ENCODE measurements at regions not wholly inside any gene's neighbourhood (a gene's known extent, or its start where the extent isn't known, plus 50 kb on each side); places are given as distances from the start of the nearest gene placed in this dataset.

DNA sequence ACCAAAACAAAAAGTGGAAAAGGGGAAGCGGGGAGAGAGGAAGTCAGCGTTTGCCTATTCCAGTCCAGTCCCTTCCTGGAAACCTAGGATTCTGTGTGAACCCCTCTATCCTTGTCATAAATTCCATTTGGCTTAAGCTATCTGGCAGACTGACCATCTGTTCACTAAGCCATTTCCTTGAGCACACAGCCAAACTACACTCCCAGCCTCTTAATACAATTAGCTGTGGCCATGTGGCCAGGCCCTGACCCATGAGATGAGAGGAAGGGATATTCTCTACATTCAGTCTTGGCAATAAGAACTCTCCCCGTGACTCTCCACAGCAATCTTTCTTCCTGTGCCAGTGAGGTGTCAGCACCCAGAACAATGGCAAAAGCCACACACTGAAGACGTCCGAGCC, 424.8 kb downstream of the TLE1 start:
- no peaks in the 10 kb centered on the region for H3K9me3 ChIP-seq (ENCODE audit: low read length)

DNA sequence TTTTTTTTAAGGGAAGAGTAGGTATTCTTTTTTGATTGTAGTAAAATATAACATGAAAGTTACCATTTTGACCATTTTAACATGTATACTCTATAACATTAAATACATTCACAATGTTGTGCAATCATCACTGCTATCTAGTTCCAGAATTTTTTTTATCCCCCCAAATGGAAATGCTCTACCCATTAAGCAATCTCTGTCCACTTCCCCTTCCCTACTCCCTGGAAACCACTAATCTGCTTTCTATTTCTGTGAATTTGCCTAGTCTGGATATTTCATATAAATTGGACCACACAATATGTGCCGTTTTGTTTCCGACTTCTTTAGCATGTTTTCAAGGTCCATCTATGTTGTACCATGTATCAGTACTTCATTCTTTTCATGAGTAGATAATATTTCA, 429.5 kb downstream of the TLE1 start:
- no peak overlapping the region for H3K27ac Mint-ChIP-seq
- no peak overlapping the region for H3K4me3 ChIP-seq (ENCODE audit: low read length)
- POLR2A ChIA-PET: no interaction called here
- no peaks in the 10 kb centered on the region for H3K27me3 ChIP-seq (ENCODE audit: insufficient read depth, low read length, poor library complexity, severe bottlenecking)
- H3K36me3 Mint-ChIP-seq: no peaks in the 10 kb centered on the region
- H3K27ac ChIP-seq (ENCODE audit: low read depth, low read length): no peak overlapping the region
- CTCF ChIA-PET: no interaction called here
- no peaks in the 10 kb centered on the region for H3K4me1 Mint-ChIP-seq
- no peaks in the 10 kb centered on the region for H3K9me3 ChIP-seq (ENCODE audit: low read length)
- H3K36me3 ChIP-seq (ENCODE audit: insufficient read depth, low read length): no peaks in the 10 kb centered on the region
- no peaks in the 10 kb centered on the region for H3K27me3 Mint-ChIP-seq
- H3K4me3 Mint-ChIP-seq: no peak overlapping the region
- H3K9me3 Mint-ChIP-seq: peaks cover 8 to 23% (median 18%) of the 10 kb centered on the region in 5 donors
- no peak for DNase-seq
- H3K4me1 ChIP-seq (ENCODE audit: insufficient read depth, low read length): no peaks in the 10 kb centered on the region

More for the DNA sequence above, 424.8 kb downstream of the TLE1 start:
- Mint-ChIP-seq H3K27me3 (no peaks in the 10 kb centered on the region), H3K4me1 (no peaks in the 10 kb centered on the region), H3K4me3 (no peak overlapping the region), H3K9me3 (peaks cover 4 to 21% (median 18%) of the 10 kb centered on the region in 5 donors), H3K27ac (no peak overlapping the region), H3K36me3 (peaks cover 0 to 2% (median 0%) of the 10 kb centered on the region in 3 donors)
- no peak overlapping the region for H3K27ac ChIP-seq (ENCODE audit: low read depth, low read length)
- ChIA-PET POLR2A (no interaction called here), CTCF (no interaction called here)
- DNase-seq: no peak
- no peaks in the 10 kb centered on the region for H3K36me3 ChIP-seq (ENCODE audit: insufficient read depth, low read length)
- no peaks in the 10 kb centered on the region for H3K4me1 ChIP-seq (ENCODE audit: insufficient read depth, low read length)
- H3K4me3 ChIP-seq (ENCODE audit: low read length): no peak overlapping the region
- H3K27me3 ChIP-seq (ENCODE audit: insufficient read depth, low read length, poor library complexity, severe bottlenecking): no peaks in the 10 kb centered on the region

GRCh38 chr9:81256368-81256767, 433.0 kb downstream of the TLE1 start:
- DNase-seq: no peak
- H3K4me1 Mint-ChIP-seq: no peaks in the 10 kb centered on the region
- Histone ChIP-seq H3K4me3 (ENCODE audit: low read length) (no peak overlapping the region), H3K27ac (ENCODE audit: low read depth, low read length) (no peak overlapping the region), H3K9me3 (ENCODE audit: low read length) (no peaks in the 10 kb centered on the region), H3K27me3 (ENCODE audit: insufficient read depth, low read length, poor library complexity, severe bottlenecking) (no peaks in the 10 kb centered on the region), H3K36me3 (ENCODE audit: insufficient read depth, low read length) (no peaks in the 10 kb centered on the region), H3K4me1 (ENCODE audit: insufficient read depth, low read length) (no peaks in the 10 kb centered on the region)
- no peaks in the 10 kb centered on the region for H3K36me3 Mint-ChIP-seq
- no peak overlapping the region for H3K27ac Mint-ChIP-seq
- POLR2A ChIA-PET: no interaction called here
- no peaks in the 10 kb centered on the region for H3K27me3 Mint-ChIP-seq
- no peak overlapping the region for H3K4me3 Mint-ChIP-seq
- CTCF ChIA-PET: no interaction called here
- H3K9me3 Mint-ChIP-seq: peaks cover 6 to 23% (median 7%) of the 10 kb centered on the region in 5 donors

GRCh38 chr9:81250606-81251005, 438.7 kb downstream of the TLE1 start:
- no peak overlapping the region for H3K4me3 ChIP-seq (ENCODE audit: low read length)
- Mint-ChIP-seq H3K4me1 (no peaks in the 10 kb centered on the region), H3K27me3 (peaks cover 0 to 2% of the 10 kb centered on the region in 2 donors), H3K4me3 (no peak overlapping the region), H3K36me3 (no peaks in the 10 kb centered on the region), H3K9me3 (peaks cover 0 to 13% (median 4%) of the 10 kb centered on the region in 5 donors), H3K27ac (no peak overlapping the region)
- CTCF ChIA-PET: no interaction called here
- H3K36me3 ChIP-seq (ENCODE audit: insufficient read depth, low read length): no peaks in the 10 kb centered on the region
- no peak for DNase-seq
- no peak overlapping the region for H3K27ac ChIP-seq (ENCODE audit: low read depth, low read length)
- H3K9me3 ChIP-seq (ENCODE audit: low read length): no peaks in the 10 kb centered on the region
- H3K4me1 ChIP-seq (ENCODE audit: insufficient read depth, low read length): no peaks in the 10 kb centered on the region
- H3K27me3 ChIP-seq (ENCODE audit: insufficient read depth, low read length, poor library complexity, severe bottlenecking): no peaks in the 10 kb centered on the region
- POLR2A ChIA-PET: no interaction called here

DNA sequence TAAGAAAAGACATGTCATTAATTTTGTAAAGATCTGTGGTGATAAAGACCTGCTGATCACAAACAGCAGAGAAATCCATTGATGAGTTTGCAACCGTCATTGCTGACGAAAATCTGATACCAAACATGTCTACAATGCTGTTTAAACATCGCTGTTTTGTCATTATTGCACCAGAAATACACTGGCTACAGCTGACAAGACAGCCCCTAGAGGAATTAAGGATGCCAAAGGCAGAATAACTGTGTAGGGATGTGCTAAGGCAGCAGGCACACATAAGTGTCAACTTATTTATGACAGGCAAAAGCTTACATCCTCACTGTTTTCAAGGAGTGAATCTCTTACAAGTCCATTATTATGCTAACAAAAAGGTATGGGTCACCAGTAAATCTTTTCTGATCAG, 439.3 kb downstream of the TLE1 start:
- ChIA-PET POLR2A (no interaction called here), CTCF (no interaction called here)
- no peaks in the 10 kb centered on the region for H3K27me3 ChIP-seq (ENCODE audit: insufficient read depth, low read length, poor library complexity, severe bottlenecking)
- Mint-ChIP-seq H3K9me3 (peaks cover 0 to 17% (median 4%) of the 10 kb centered on the region in 5 donors), H3K36me3 (no peaks in the 10 kb centered on the region), H3K4me1 (no peaks in the 10 kb centered on the region), H3K27me3 (peaks cover 0 to 2% of the 10 kb centered on the region in 2 donors), H3K27ac (no peak overlapping the region), H3K4me3 (no peak overlapping the region)
- H3K4me3 ChIP-seq (ENCODE audit: low read length): no peak overlapping the region
- H3K9me3 ChIP-seq (ENCODE audit: low read length): no peaks in the 10 kb centered on the region
- no peak for DNase-seq
- no peak overlapping the region for H3K27ac ChIP-seq (ENCODE audit: low read depth, low read length)
- no peaks in the 10 kb centered on the region for H3K4me1 ChIP-seq (ENCODE audit: insufficient read depth, low read length)
- no peaks in the 10 kb centered on the region for H3K36me3 ChIP-seq (ENCODE audit: insufficient read depth, low read length)

DNA sequence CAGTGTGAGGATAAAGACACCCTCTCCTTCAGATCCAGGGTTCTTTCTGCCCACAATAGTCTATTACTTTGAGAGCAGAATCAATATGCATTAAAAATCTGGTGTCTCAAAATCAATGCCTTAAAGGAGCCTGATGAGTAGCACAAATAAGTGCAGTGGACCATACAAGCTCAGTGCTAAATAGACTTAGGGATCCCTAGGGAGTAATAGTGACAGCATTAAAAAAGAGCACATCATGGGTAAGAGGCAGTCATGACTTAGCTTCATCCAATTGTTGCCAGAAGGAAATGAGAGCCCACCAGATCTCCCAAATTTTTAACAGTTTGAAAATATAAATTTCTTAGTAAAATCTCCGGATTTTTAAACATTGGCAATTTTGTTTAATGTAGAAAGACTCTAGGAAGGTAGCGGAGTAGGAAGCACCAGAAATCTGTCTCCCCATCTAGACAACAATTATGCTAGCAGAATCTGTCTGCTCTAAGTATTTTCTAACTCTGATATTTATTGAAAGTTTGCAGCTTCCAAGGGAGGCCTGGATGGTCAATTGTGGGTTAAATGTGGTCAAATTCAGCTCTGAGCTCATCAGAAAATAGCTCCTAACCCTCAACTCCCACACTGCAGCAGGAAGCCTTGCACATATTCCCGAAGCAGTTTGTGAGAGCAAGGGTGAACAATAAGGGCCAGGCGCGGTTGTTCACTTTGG, 443.9 kb downstream of the TLE1 start:
- no peak overlapping the region for H3K27ac ChIP-seq (ENCODE audit: low read depth, low read length)
- ChIA-PET POLR2A (no interaction called here), CTCF (no interaction called here)
- H3K27me3 ChIP-seq (ENCODE audit: insufficient read depth, low read length, poor library complexity, severe bottlenecking): no peaks in the 10 kb centered on the region
- no peaks in the 10 kb centered on the region for H3K4me1 Mint-ChIP-seq
- no peaks in the 10 kb centered on the region for H3K36me3 ChIP-seq (ENCODE audit: insufficient read depth, low read length)
- H3K27me3 Mint-ChIP-seq: peaks cover 0 to 2% of the 10 kb centered on the region in 2 donors
- H3K9me3 ChIP-seq (ENCODE audit: low read length): no peaks in the 10 kb centered on the region
- no peak for DNase-seq
- H3K4me1 ChIP-seq (ENCODE audit: insufficient read depth, low read length): no peaks in the 10 kb centered on the region
- no peak overlapping the region for H3K27ac Mint-ChIP-seq
- no peak overlapping the region for H3K4me3 ChIP-seq (ENCODE audit: low read length)
- no peak overlapping the region for H3K4me3 Mint-ChIP-seq
- H3K9me3 Mint-ChIP-seq: peaks cover 0 to 27% (median 2%) of the 10 kb centered on the region in 5 donors
- no peaks in the 10 kb centered on the region for H3K36me3 Mint-ChIP-seq

DNA sequence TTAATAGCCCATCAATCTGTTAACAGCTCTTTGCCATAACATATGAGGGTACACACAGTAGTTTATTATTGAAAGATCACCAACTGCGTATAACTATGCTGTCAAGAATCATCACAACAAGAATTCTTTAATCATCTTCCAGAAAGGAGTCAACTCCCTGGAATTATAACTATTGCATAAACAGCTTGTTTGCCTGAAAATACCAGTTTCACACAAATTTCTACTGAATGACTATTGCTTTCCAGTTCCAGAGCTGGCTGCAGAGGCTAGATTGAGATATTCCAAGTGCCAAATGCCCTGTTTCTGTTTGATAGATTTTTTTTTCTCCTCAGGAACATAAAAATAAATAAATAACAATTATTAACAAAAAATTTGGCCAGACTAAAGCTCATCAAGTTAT, 444.7 kb downstream of the TLE1 start:
- no peak overlapping the region for H3K27ac Mint-ChIP-seq
- ChIA-PET POLR2A (no interaction called here), CTCF (no interaction called here)
- DNase-seq: no peak
- no peak overlapping the region for H3K4me3 ChIP-seq (ENCODE audit: low read length)
- H3K27me3 Mint-ChIP-seq: peaks cover 0 to 2% of the 10 kb centered on the region in 2 donors
- H3K27ac ChIP-seq (ENCODE audit: low read depth, low read length): no peak overlapping the region
- H3K4me1 ChIP-seq (ENCODE audit: insufficient read depth, low read length): no peaks in the 10 kb centered on the region
- H3K36me3 ChIP-seq (ENCODE audit: insufficient read depth, low read length): no peaks in the 10 kb centered on the region
- H3K4me1 Mint-ChIP-seq: no peaks in the 10 kb centered on the region
- H3K4me3 Mint-ChIP-seq: no peak overlapping the region
- peaks cover 0 to 26% (median 2%) of the 10 kb centered on the region in 5 donors for H3K9me3 Mint-ChIP-seq
- H3K27me3 ChIP-seq (ENCODE audit: insufficient read depth, low read length, poor library complexity, severe bottlenecking): no peaks in the 10 kb centered on the region
- no peaks in the 10 kb centered on the region for H3K36me3 Mint-ChIP-seq
- no peaks in the 10 kb centered on the region for H3K9me3 ChIP-seq (ENCODE audit: low read length)

- H3K4me3 Mint-ChIP-seq: no peak overlapping the region
- Histone ChIP-seq H3K9me3 (ENCODE audit: low read length) (no peaks in the 10 kb centered on the region), H3K27me3 (ENCODE audit: insufficient read depth, low read length, poor library complexity, severe bottlenecking) (no peaks in the 10 kb centered on the region), H3K4me3 (ENCODE audit: low read length) (no peak overlapping the region), H3K4me1 (ENCODE audit: insufficient read depth, low read length) (no peaks in the 10 kb centered on the region), H3K36me3 (ENCODE audit: insufficient read depth, low read length) (no peaks in the 10 kb centered on the region), H3K27ac (ENCODE audit: low read depth, low read length) (no peak overlapping the region)
- H3K4me1 Mint-ChIP-seq: no peaks in the 10 kb centered on the region
- no peaks in the 10 kb centered on the region for H3K36me3 Mint-ChIP-seq
- H3K27me3 Mint-ChIP-seq: peaks cover 0 to 2% of the 10 kb centered on the region in 2 donors
- ChIA-PET CTCF (no interaction called here), POLR2A (no interaction called here)
- DNase-seq: no peak
- H3K9me3 Mint-ChIP-seq: peaks cover 0 to 29% (median 0%) of the 10 kb centered on the region in 5 donors
- H3K27ac Mint-ChIP-seq: no peak overlapping the region
Measured at GRCh38 chr9:81242866-81243265, 446.5 kb downstream of the TLE1 start.
